GM23248 (cell line): ENCODE measurements at regions not wholly inside any gene's neighbourhood (a gene's known extent, or its start where the extent isn't known, plus 50 kb on each side); places are given as distances from the start of the nearest gene placed in this dataset.

Experiments used
- DNase-seq: peaks from one replicate; pipeline ENCODE4 v3.0.0-alpha.2; 2015
- H2AFZ ChIP-seq: fragments of 200-600 bp; sonication (generic); 2 replicates; pipeline ENCODE4 v1.6.1; 2016; ENCODE audit warnings: antibody characterized with exemption
- H3F3A ChIP-seq: fragments of 200-600 bp; sonication (generic); 2 replicates; pipeline ENCODE4 v1.6.1; 2016; ENCODE audit warnings: mild to moderate bottlenecking, antibody characterized with exemption, mixed run types; ENCODE audit not compliant: insufficient read depth
- H3K27ac ChIP-seq: fragments of 200-600 bp; sonication (generic); 2 replicates; pipeline ENCODE4 v1.5.1; 2016; ENCODE audit warnings: mild to moderate bottlenecking
- H3K27me3 ChIP-seq: fragments of 200-600 bp; sonication (generic); replicated peaks from 2 replicates; pipeline ENCODE4 v1.6.1; 2016; ENCODE audit warnings: mild to moderate bottlenecking; ENCODE audit not compliant: insufficient read depth
- H3K36me3 ChIP-seq: fragments of 200-600 bp; sonication (generic); 2 replicates; pipeline ENCODE4 v1.6.1; 2016; ENCODE audit warnings: low read depth, mild to moderate bottlenecking
- H3K4me1 ChIP-seq: fragments of 200-600 bp; sonication (generic); 2 replicates; pipeline ENCODE4 v1.6.1; 2016; ENCODE audit warnings: mild to moderate bottlenecking; ENCODE audit not compliant: insufficient read depth
- H3K4me2 ChIP-seq: fragments of 200-600 bp; sonication (generic); one replicate; pipeline ENCODE4 v1.6.1; 2016; ENCODE audit warnings: mild to moderate bottlenecking; ENCODE audit not compliant: unreplicated experiment
- H3K4me3 ChIP-seq: fragments of 200-600 bp; sonication (generic); 2 replicates; pipeline ENCODE4 v1.5.1; 2016; ENCODE audit warnings: mild to moderate bottlenecking
- H3K79me2 ChIP-seq: fragments of 200-600 bp; sonication (generic); 2 replicates; pipeline ENCODE4 v1.6.1; 2016; ENCODE audit warnings: mild to moderate bottlenecking; ENCODE audit not compliant: insufficient read depth
- H3K9ac ChIP-seq: fragments of 200-600 bp; sonication (generic); 2 replicates; pipeline ENCODE4 v1.6.1; 2016; ENCODE audit warnings: mild to moderate bottlenecking
- H3K9me2 ChIP-seq: fragments of 200-600 bp; sonication (generic); 2 replicates; pipeline ENCODE4 v1.6.1; 2016; ENCODE audit warnings: mixed run types, mild to moderate bottlenecking, moderate library complexity; ENCODE audit not compliant: insufficient read depth
- H3K9me3 ChIP-seq: fragments of 200-600 bp; sonication (generic); one replicate; pipeline ENCODE4 v1.6.1; 2017; ENCODE audit warnings: low read depth
- H4K20me1 ChIP-seq: fragments of 200-600 bp; sonication (generic); 2 replicates; pipeline ENCODE4 v1.6.0; 2016; ENCODE audit not compliant: insufficient read depth
- EZH2 ChIP-seq: fragments of 200-600 bp; sonication (generic); IDR thresholded peaks from 2 replicates; pipeline ENCODE4 v1.6.1; 2018; ENCODE audit warnings: antibody characterized with exemption, mild to moderate bottlenecking; ENCODE audit not compliant: insufficient read depth, poor library complexity, severe bottlenecking
- EZH2phosphoT487 ChIP-seq: fragments of 200-600 bp; sonication (generic); IDR thresholded peaks from 2 replicates; pipeline ENCODE4 v1.6.1; 2018; ENCODE audit warnings: antibody characterized with exemption, moderate library complexity, mild to moderate bottlenecking, low read depth; ENCODE audit not compliant: insufficient read depth
- WGBS, 2 experiments: methylation state at CpG; one replicate each; pipeline ENCODE4 v1.1.6; 2015 to 2017; ENCODE audit warnings: low lambda C conversion rate in 2 of 2, low coverage in 1 of 2; ENCODE audit errors: missing lambda C conversion rate in 2 of 2; 5-methylcytosine and 5-hydroxymethylcytosine counted together
- in situ Hi-C: fragments of 300-500 bp; cut with MboI; formaldehyde crosslinking; loops from 2 replicates; pipeline ENCODE4 v1.15.0; 2020

- Histone ChIP-seq H3K4me3 (no peak overlapping the region), H2AFZ (no peak overlapping the region), H3K4me1 (no peaks in the 10 kb centered on the region), H3F3A (no peaks in the 10 kb centered on the region), H3K9me2 (no peaks in the 10 kb centered on the region), H3K36me3 (no peaks in the 10 kb centered on the region), H3K79me2 (no peaks in the 10 kb centered on the region), H4K20me1 (no peaks in the 10 kb centered on the region), H3K27me3 (no peaks in the 10 kb centered on the region), H3K27ac (no peak overlapping the region), H3K4me2 (no peak overlapping the region), H3K9me3 (no peaks in the 10 kb centered on the region), H3K9ac (no peak overlapping the region)
- in situ Hi-C loops, result no loop called here
- TF ChIP-seq EZH2, result no peak
- no peak for TF ChIP-seq EZH2phosphoT487
- no peak for DNase-seq
- WGBS, 2 experiments, result 4 to 23% methylated on average over 1 of the region's 1 CpG
Observed at GRCh38 chr13:22141716-22142115, 470.8 kb downstream of the FGF9 start.

DNA sequence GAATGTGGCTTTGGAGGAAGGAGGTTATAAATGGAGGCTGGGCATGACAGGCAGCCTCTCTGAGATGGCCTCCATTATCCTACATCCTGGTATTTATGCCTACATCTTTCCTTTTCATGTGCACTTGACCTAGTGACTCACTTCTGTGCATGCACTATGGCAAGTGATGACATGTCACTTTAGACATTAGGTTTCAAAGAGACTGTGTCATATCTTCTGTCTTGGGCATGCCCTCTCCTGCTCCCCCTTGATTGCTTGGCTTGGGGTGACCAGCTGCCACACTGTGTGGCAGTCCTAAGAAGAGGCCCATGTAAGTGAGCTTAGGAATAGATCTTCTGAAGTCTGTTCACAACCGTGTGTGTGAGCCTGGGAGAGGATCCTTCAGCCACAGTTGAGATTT, 472.8 kb downstream of the FGF9 start:
- in situ Hi-C loops, result no loop called here
- 0% methylated on average over 1 of the region's 1 CpG for WGBS, 2 experiments
- Histone ChIP-seq H3K36me3 (no peaks in the 10 kb centered on the region), H3K9me2 (no peaks in the 10 kb centered on the region), H2AFZ (no peak overlapping the region), H3K9ac (no peak overlapping the region), H4K20me1 (no peaks in the 10 kb centered on the region), H3K4me2 (no peak overlapping the region), H3K27ac (no peak overlapping the region), H3K4me1 (no peaks in the 10 kb centered on the region), H3K79me2 (no peaks in the 10 kb centered on the region), H3F3A (no peaks in the 10 kb centered on the region), H3K27me3 (no peaks in the 10 kb centered on the region), H3K9me3 (no peaks in the 10 kb centered on the region), H3K4me3 (no peak overlapping the region)
- no peak for TF ChIP-seq EZH2
- TF ChIP-seq EZH2phosphoT487, result no peak
- no peak for DNase-seq

- H4K20me1 ChIP-seq, result no peaks in the 10 kb centered on the region
- TF ChIP-seq EZH2phosphoT487, result no peak
- no peak for TF ChIP-seq EZH2
- 46 to 62% methylated on average over 2 of the region's 2 CpGs for WGBS, 2 experiments
- no peak overlapping the region for H3K4me2 ChIP-seq
- H3K4me1 ChIP-seq, result no peaks in the 10 kb centered on the region
- H3K4me3 ChIP-seq, result no peak overlapping the region
- H2AFZ ChIP-seq, result no peak overlapping the region
- H3F3A ChIP-seq, result no peaks in the 10 kb centered on the region
- H3K9me3 ChIP-seq, result no peaks in the 10 kb centered on the region
- DNase-seq, result no peak
- in situ Hi-C loops, result no loop called here
- H3K27ac ChIP-seq, result no peak overlapping the region
- no peaks in the 10 kb centered on the region for H3K79me2 ChIP-seq
- H3K36me3 ChIP-seq, result no peaks in the 10 kb centered on the region
- no peaks in the 10 kb centered on the region for H3K9me2 ChIP-seq
- H3K9ac ChIP-seq, result no peak overlapping the region
- H3K27me3 ChIP-seq, result no peaks in the 10 kb centered on the region
Observed at GRCh38 chr13:22144806-22145205, 473.9 kb downstream of the FGF9 start.

- H3K9me2 ChIP-seq, result no peaks in the 10 kb centered on the region
- 49 to 56% methylated on average over 3 of the region's 3 CpGs for WGBS, 2 experiments
- H3K9ac ChIP-seq, result no peak overlapping the region
- no peaks in the 10 kb centered on the region for H3K27me3 ChIP-seq
- no peaks in the 10 kb centered on the region for H4K20me1 ChIP-seq
- no peaks in the 10 kb centered on the region for H3K79me2 ChIP-seq
- H2AFZ ChIP-seq, result no peak overlapping the region
- TF ChIP-seq EZH2phosphoT487 (no peak), EZH2 (no peak)
- in situ Hi-C loops, result no loop called here
- no peaks in the 10 kb centered on the region for H3K9me3 ChIP-seq
- DNase-seq, result no peak
- H3K4me3 ChIP-seq, result no peak overlapping the region
- H3K4me2 ChIP-seq, result no peak overlapping the region
- H3K36me3 ChIP-seq, result no peaks in the 10 kb centered on the region
- H3K4me1 ChIP-seq, result no peaks in the 10 kb centered on the region
- H3F3A ChIP-seq, result no peaks in the 10 kb centered on the region
- H3K27ac ChIP-seq, result no peak overlapping the region
Observed at GRCh38 chr13:22148187-22148586, 477.3 kb downstream of the FGF9 start.

DNA sequence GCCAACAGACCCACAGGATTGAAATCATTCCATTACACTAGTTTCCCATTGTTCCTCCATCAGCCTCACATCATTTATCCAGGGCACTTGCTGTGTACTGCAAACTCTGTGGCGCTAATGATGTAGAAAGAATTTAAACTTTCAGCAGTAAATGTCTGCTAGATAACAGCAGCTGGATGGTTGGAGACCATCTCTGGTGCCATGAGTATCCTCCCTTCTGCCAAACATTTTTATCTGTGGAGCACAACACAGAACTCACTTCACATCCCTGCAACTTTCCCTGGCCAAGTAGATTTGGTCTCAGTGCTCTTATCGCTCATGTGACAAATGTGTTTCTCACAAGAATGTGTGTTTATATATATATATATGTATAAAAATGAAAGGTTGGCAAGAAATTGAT, 481.9 kb downstream of the FGF9 start:
- Histone ChIP-seq H3F3A (no peaks in the 10 kb centered on the region), H4K20me1 (no peaks in the 10 kb centered on the region), H3K9ac (no peak overlapping the region), H3K27me3 (no peaks in the 10 kb centered on the region), H2AFZ (no peak overlapping the region), H3K27ac (no peak overlapping the region), H3K4me2 (no peak overlapping the region), H3K79me2 (no peaks in the 10 kb centered on the region), H3K4me1 (no peaks in the 10 kb centered on the region), H3K9me3 (no peaks in the 10 kb centered on the region), H3K36me3 (no peaks in the 10 kb centered on the region), H3K4me3 (no peak overlapping the region), H3K9me2 (no peaks in the 10 kb centered on the region)
- no peak for TF ChIP-seq EZH2
- TF ChIP-seq EZH2phosphoT487, result no peak
- no peak for DNase-seq
- in situ Hi-C loops, result no loop called here
- WGBS, 2 experiments, result 53 to 57% methylated on average over 2 of the region's 2 CpGs
